SH-SY5Y (cell line): ENCODE measurements at regions not wholly inside any gene's neighbourhood (a gene's known extent, or its start where the extent isn't known, plus 50 kb on each side); places are given as distances from the start of the nearest gene placed in this dataset.

Source experiments
- GATA2 ChIP-seq: IDR thresholded peaks from 2 replicates; pipeline ENCODE4 v1.6.1; 2011; ENCODE audit warnings: mild to moderate bottlenecking, low read depth, low read length
- GATA3 ChIP-seq: IDR thresholded peaks from 2 replicates; pipeline ENCODE4 v1.6.1; 2011; ENCODE audit warnings: low read depth, mild to moderate bottlenecking, low read length, moderate library complexity

- TF ChIP-seq GATA3, result no peak
- TF ChIP-seq GATA2, result no peak
Measured at GRCh38 chr2:156253765-156254164, 78.8 kb downstream of the NR4A2 start.

GRCh38 chr2:156242874-156243273, 89.6 kb downstream of the NR4A2 start:
- TF ChIP-seq GATA2, result no peak
- TF ChIP-seq GATA3, result no peak

GRCh38 chr2:156237558-156237957, 95.0 kb downstream of the NR4A2 start:
- TF ChIP-seq GATA2 (no peak), GATA3 (no peak)

GRCh38 chr2:156229724-156230362, 102.7 kb downstream of the NR4A2 start:
- TF ChIP-seq GATA3 (no peak), GATA2 (no peak)

GRCh38 chr2:156221703-156222102, 110.8 kb downstream of the NR4A2 start:
- no peak for TF ChIP-seq GATA3
- TF ChIP-seq GATA2, result no peak

GRCh38 chr2:156219491-156220100, 112.9 kb downstream of the NR4A2 start:
- no peak for TF ChIP-seq GATA3
- TF ChIP-seq GATA2, result no peak

GRCh38 chr2:156215656-156216055, 116.9 kb downstream of the NR4A2 start:
- TF ChIP-seq GATA2 (no peak), GATA3 (no peak)

GRCh38 chr2:156211318-156211717, 121.2 kb downstream of the NR4A2 start:
- TF ChIP-seq GATA3, result no peak
- no peak for TF ChIP-seq GATA2

- no peak for TF ChIP-seq GATA2
- TF ChIP-seq GATA3, result no peak
Measured at GRCh38 chr2:156206355-156206754, 126.2 kb downstream of the NR4A2 start.

- TF ChIP-seq GATA2 (no peak), GATA3 (no peak)
Measured at GRCh38 chr2:156199588-156199987, 132.9 kb downstream of the NR4A2 start.

- TF ChIP-seq GATA3, result no peak
- no peak for TF ChIP-seq GATA2
Measured at GRCh38 chr2:156196031-156196430, 136.5 kb downstream of the NR4A2 start.

GRCh38 chr2:156192468-156192867, 140.1 kb downstream of the NR4A2 start:
- no peak for TF ChIP-seq GATA2
- TF ChIP-seq GATA3, result no peak

- TF ChIP-seq GATA2 (no peak), GATA3 (no peak)
Measured at GRCh38 chr2:156191527-156191926, 141.0 kb downstream of the NR4A2 start.

GRCh38 chr2:156190517-156190916, 142.0 kb downstream of the NR4A2 start:
- no peak for TF ChIP-seq GATA2
- TF ChIP-seq GATA3, result no peak

GRCh38 chr2:156189584-156189983, 142.9 kb downstream of the NR4A2 start:
- no peak for TF ChIP-seq GATA3
- TF ChIP-seq GATA2, result no peak
